H1 (cell line): ENCODE measurements at regions not wholly inside any gene's neighbourhood (a gene's known extent, or its start where the extent isn't known, plus 50 kb on each side); places are given as distances from the start of the nearest gene placed in this dataset.

ENCODE experiments used
- CTCF ChIA-PET: fragments of 300-600 bp; sonication (Branson Sonifier 250); formaldehyde crosslinking; loops from one replicate; lab custom pipeline; 2021; ENCODE audit not compliant: partially characterized antibody; lab: Charles Lee
- POLR2A ChIA-PET: fragments of 300-600 bp; sonication (Branson Sonifier 250); formaldehyde crosslinking; loops from one replicate; lab custom pipeline; 2021; ENCODE audit warnings: inconsistent platforms; ENCODE audit not compliant: partially characterized antibody; lab: Charles Lee
- DNase-seq, 2 experiments: peaks; one replicate each; pipeline versions ENCODE4 v3.0.0 to v3.0.0-alpha.2; 2010 to 2022; ENCODE audit warnings: low spot score in 2 of 2, low read depth in 1 of 2, mixed read lengths in 1 of 2
- FAIRE-seq: peaks from 2 replicates; lab custom pipeline; 2011; peaks lifted over from hg19 to GRCh38; lab: Jason Lieb, UNC
- H2AFZ ChIP-seq: 2 replicates; pipeline ENCODE4 v1.8.1; 2012; ENCODE audit warnings: low read length, inconsistent platforms
- H2AK5ac ChIP-seq: 2 replicates; pipeline ENCODE4 v1.6.1; 2013; ENCODE audit warnings: low read depth, low read length
- H2BK120ac ChIP-seq: replicated peaks from 2 replicates; pipeline ENCODE3; 2013; ENCODE audit warnings: low read depth, low read length, inconsistent platforms
- H2BK12ac ChIP-seq: 2 replicates; pipeline ENCODE4 v1.6.1; 2013; ENCODE audit warnings: low read depth, low read length
- H2BK15ac ChIP-seq: 2 replicates; pipeline ENCODE4 v1.6.1; 2013; ENCODE audit warnings: low read length
- H2BK20ac ChIP-seq: 2 replicates; pipeline ENCODE4 v1.6.1; 2013; ENCODE audit warnings: low read length
- H2BK5ac ChIP-seq: 2 replicates; pipeline ENCODE4 v1.6.1; 2013; ENCODE audit warnings: low read depth, low read length
- H3K14ac ChIP-seq: 2 replicates; pipeline ENCODE4 v1.6.1; 2013; ENCODE audit warnings: inconsistent platforms; ENCODE audit not compliant: insufficient read length
- H3K18ac ChIP-seq: 2 replicates; pipeline ENCODE4 v1.6.1; 2013; ENCODE audit warnings: low read length; ENCODE audit errors: extremely low read depth
- H3K23ac ChIP-seq: 2 replicates; pipeline ENCODE4 v1.6.1; 2013; ENCODE audit warnings: inconsistent platforms; ENCODE audit not compliant: insufficient read length
- H3K23me2 ChIP-seq: 2 replicates; pipeline ENCODE4 v1.6.1; 2013; ENCODE audit warnings: low read depth, low read length
- H3K27ac ChIP-seq: 2 replicates; pipeline ENCODE4 v1.6.1; 2011; ENCODE audit warnings: low read depth, low read length, inconsistent platforms
- H3K27me3 ChIP-seq, 4 experiments: replicated peaks in 1 of 4; 1 replicate in 1 of 4; 2 replicates in 3 of 4; pipeline versions ENCODE4 v1.6.1 to v1.8.1; 2011 to 2013; ENCODE audit warnings: low read length in 3 of 4, mild to moderate bottlenecking in 3 of 4, inconsistent platforms in 2 of 4, mixed read lengths in 2 of 4, moderate library complexity in 1 of 4; ENCODE audit not compliant: control insufficient read depth in 3 of 4, insufficient read depth in 3 of 4; ENCODE audit errors: extremely low read depth in 1 of 4
- H3K36me3 ChIP-seq, 4 experiments: 2 replicates each; pipeline versions ENCODE4 v1.6.1 to v1.8.1; 2011 to 2013; ENCODE audit warnings: mild to moderate bottlenecking in 4 of 4, low read length in 3 of 4, moderate library complexity in 2 of 4, control low read depth in 1 of 4, inconsistent platforms in 1 of 4; ENCODE audit not compliant: insufficient read depth in 4 of 4, control insufficient read depth in 2 of 4
- H3K4ac ChIP-seq: replicated peaks from 2 replicates; pipeline ENCODE3; 2013; ENCODE audit warnings: low read length, low read depth, mixed read lengths, inconsistent platforms; ENCODE audit not compliant: insufficient read length
- H3K4me1 ChIP-seq, 4 experiments: replicated peaks in 1 of 4; 1 replicate in 1 of 4; 2 replicates in 3 of 4; pipeline versions ENCODE4 v1.6.1 to v1.8.1; 2011 to 2013; ENCODE audit warnings: low read length in 3 of 4, inconsistent platforms in 2 of 4, mixed read lengths in 1 of 4; ENCODE audit not compliant: insufficient read depth in 4 of 4, control insufficient read depth in 3 of 4
- H3K4me2 ChIP-seq, 2 experiments: 2 replicates each; pipeline versions ENCODE4 v1.6.1 to v1.8.1; 2011 to 2013; ENCODE audit warnings: low read depth in 2 of 2, low read length in 2 of 2, control low read depth in 1 of 2, inconsistent platforms in 1 of 2, mild to moderate bottlenecking in 1 of 2; ENCODE audit not compliant: insufficient read depth in 1 of 2
- H3K4me3 ChIP-seq, 4 experiments: fragments of 200-600, 300-600 bp in 1 of 4; sonication (generic), shearing (Covaris generic), sonication (Bioruptor Twin) in 1 of 4; 2 replicates each; pipeline versions ENCODE4 v1.5.1 to v1.8.1; 2011 to 2016; ENCODE audit warnings: low read length in 4 of 4, low read depth in 3 of 4, control low read depth in 2 of 4, inconsistent platforms in 2 of 4, mild to moderate bottlenecking in 2 of 4, mixed read lengths in 1 of 4, moderate library complexity in 1 of 4; ENCODE audit not compliant: insufficient read depth in 2 of 4; ENCODE audit errors: extremely low read depth in 1 of 4
- H3K56ac ChIP-seq: replicated peaks from 2 replicates; pipeline ENCODE3; 2013; ENCODE audit warnings: low read depth, mild to moderate bottlenecking, mixed read lengths, low read length, inconsistent platforms; ENCODE audit not compliant: insufficient read length
- H3K79me1 ChIP-seq: 2 replicates; pipeline ENCODE4 v1.6.1; 2013; ENCODE audit warnings: low read depth, low read length, control low read depth
- H3K79me2 ChIP-seq, 2 experiments: 2 replicates each; pipeline versions ENCODE4 v1.6.1 to v1.8.1; 2012 to 2013; ENCODE audit warnings: low read length in 2 of 2, mild to moderate bottlenecking in 2 of 2, inconsistent platforms in 1 of 2; ENCODE audit not compliant: insufficient read depth in 2 of 2, control insufficient read depth in 1 of 2
- H3K9ac ChIP-seq, 4 experiments: replicated peaks in 1 of 4; 1 replicate in 1 of 4; 2 replicates in 3 of 4; pipeline versions ENCODE4 v1.6.1 to v1.8.1; 2011 to 2013; ENCODE audit warnings: low read depth in 3 of 4, low read length in 3 of 4, control low read depth in 2 of 4, mild to moderate bottlenecking in 2 of 4, moderate library complexity in 2 of 4, inconsistent platforms in 1 of 4; ENCODE audit errors: extremely low read depth in 1 of 4
- H3K9me3 ChIP-seq, 2 experiments: 2 replicates each; pipeline versions ENCODE4 v1.6.1 to v1.8.1; 2012 to 2013; ENCODE audit warnings: mild to moderate bottlenecking in 2 of 2, moderate library complexity in 2 of 2, control low read depth in 1 of 2, inconsistent platforms in 1 of 2, low read depth in 1 of 2, low read length in 1 of 2, mixed read lengths in 1 of 2; ENCODE audit not compliant: insufficient read depth in 2 of 2
- H4K20me1 ChIP-seq, 2 experiments: replicated peaks in 1 of 2; 2 replicates each; pipeline versions ENCODE3 to v1.8.1; 2011 to 2013; ENCODE audit warnings: inconsistent platforms in 2 of 2, low read length in 2 of 2, mild to moderate bottlenecking in 1 of 2; ENCODE audit not compliant: insufficient read depth in 2 of 2, control insufficient read depth in 1 of 2
- H4K5ac ChIP-seq: 2 replicates; pipeline ENCODE4 v1.6.1; 2013; ENCODE audit warnings: low read length, low read depth, mixed read lengths, inconsistent platforms; ENCODE audit not compliant: insufficient read length
- H4K8ac ChIP-seq: 2 replicates; pipeline ENCODE4 v1.8.0; 2013; ENCODE audit warnings: mild to moderate bottlenecking, moderate library complexity, low read length, inconsistent platforms; ENCODE audit not compliant: insufficient read depth; ENCODE audit errors: extremely low read depth
- H4K91ac ChIP-seq: replicated peaks from 2 replicates; pipeline ENCODE3; 2013; ENCODE audit warnings: low read length, mixed read lengths, inconsistent platforms; ENCODE audit not compliant: insufficient read length
- ASH2L ChIP-seq: fragments of 200-600, 300-600 bp; sonication (generic); IDR thresholded peaks from one replicate; pipeline ENCODE4 v1.7.1; 2017; ENCODE audit warnings: low read length
- CBX5 ChIP-seq: fragments of 300-800, 300-1000 bp; sonication (generic); IDR thresholded peaks from 2 replicates; pipeline ENCODE4 v1.7.1; 2016; ENCODE audit warnings: antibody characterized with exemption, low read length, low read depth
- CBX8 ChIP-seq: fragments of 300-800, 300-1000 bp; sonication (generic); IDR thresholded peaks from 2 replicates; pipeline ENCODE4 v1.7.1; 2016; ENCODE audit warnings: low read depth, low read length, borderline replicate concordance
- CREB1 ChIP-seq: IDR thresholded peaks from 2 replicates; pipeline ENCODE4 v1.6.1; 2012; ENCODE audit warnings: inconsistent platforms
- EZH2 ChIP-seq: fragments of 200-600 bp; sonication (generic); IDR thresholded peaks from 2 replicates; pipeline ENCODE4 v1.7.1; 2012; ENCODE audit warnings: low read depth, mild to moderate bottlenecking, moderate library complexity, low read length, inconsistent platforms; ENCODE audit not compliant: severe bottlenecking
- KDM1A ChIP-seq: fragments of 200-600, 300-600 bp; sonication (generic); IDR thresholded peaks from 2 replicates; pipeline ENCODE4 v1.7.1; 2016; ENCODE audit warnings: mild to moderate bottlenecking, low read length, borderline replicate concordance
- POU5F1 ChIP-seq: IDR thresholded peaks from 2 replicates; pipeline ENCODE4 v1.6.1; 2011; ENCODE audit warnings: low read depth, mild to moderate bottlenecking, low read length, moderate library complexity
- RBBP5 ChIP-seq: IDR thresholded peaks from 2 replicates; pipeline ENCODE4 v1.7.1; 2012; ENCODE audit warnings: low read depth, mild to moderate bottlenecking, inconsistent platforms, low read length, moderate library complexity, borderline replicate concordance
- RFX5 ChIP-seq: IDR thresholded peaks from 2 replicates; pipeline ENCODE4 v1.6.1; 2011; ENCODE audit warnings: low read depth, low read length, improper control_type of control experiment, borderline replicate concordance
- TAF1 ChIP-seq: IDR thresholded peaks from 2 replicates; pipeline ENCODE4 v1.6.1; 2011; ENCODE audit warnings: mild to moderate bottlenecking, low read depth, low read length
- TAF7 ChIP-seq: optimal IDR thresholded peaks from 2 replicates; pipeline ENCODE3; 2011; ENCODE audit warnings: low read depth, mild to moderate bottlenecking, inconsistent platforms, low read length, moderate library complexity, borderline replicate concordance
- TCF12 ChIP-seq: IDR thresholded peaks from 2 replicates; pipeline ENCODE4 v1.6.1; 2011; ENCODE audit warnings: low read depth, mild to moderate bottlenecking, low read length
- whole genome bisulfite sequencing, 2 experiments: shearing (Covaris generic) in 1 of 2; methylation state at CpG; one replicate each; pipeline versions ENCODE4 v1.1.6 to v1.1.7; 2013 to 2015; ENCODE audit warnings: low lambda C conversion rate in 2 of 2, mixed read lengths in 2 of 2, inconsistent platforms in 1 of 2, low coverage in 1 of 2, missing lambda C conversion rate in 1 of 2; ENCODE audit not compliant: insufficient replicate concordance in 2 of 2, insufficient coverage in 1 of 2, insufficient read length in 1 of 2; ENCODE audit errors: extremely low coverage in 1 of 2, missing lambda C conversion rate in 1 of 2; 5-methylcytosine and 5-hydroxymethylcytosine counted together
- TF ChIP-seq, protein P1 (sequence below): IDR thresholded peaks from 2 replicates; pipeline ENCODE4 v1.6.1; 2012; ENCODE audit warnings: inconsistent platforms

DNA sequence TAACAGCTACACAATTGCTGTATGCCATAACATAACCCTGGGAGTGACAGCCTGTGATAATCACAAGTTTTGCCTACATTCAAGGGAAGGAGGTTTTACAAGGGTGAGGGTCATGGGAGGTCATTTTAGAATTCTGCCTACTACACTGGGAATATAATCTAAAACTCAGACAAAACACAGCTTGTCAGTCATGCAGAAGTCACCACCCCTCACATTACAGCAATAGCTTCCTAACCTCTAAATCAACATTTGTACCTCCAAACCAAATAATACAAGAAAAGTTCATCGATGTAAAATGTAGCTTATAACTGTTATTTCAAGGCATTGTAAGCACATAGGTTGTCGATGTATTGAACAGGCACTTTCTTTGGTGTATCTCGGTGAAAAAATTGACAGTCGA lies 139.0 kb downstream of the FAM114A2 start:
- H3K27ac ChIP-seq = no peak overlapping the region
- no peaks in the 10 kb centered on the region for H3K9me3 ChIP-seq
- H3K4ac ChIP-seq = no peak overlapping the region
- CTCF ChIA-PET = interaction anchor here (0.8 kb wide), 1 partner anchor 65 kb away, joined by 3 read pairs; no protein-coding TSS in a partner anchor
- DNase-seq = no peak
- 66% methylated on average over 4 of the region's 4 CpGs; no CpG with 5 or more reads in 1 of the 2 experiments for WGBS, 2 experiments
- H2AFZ ChIP-seq = peak overlapping the region; percentile 1; the same call in 1 of the 2 replicates
- peaks cover 0 to 3% (median 0%) of the 10 kb centered on the region in 4 experiments; a peak in 1 of 7 replicates for H3K4me1 ChIP-seq
- FAIRE-seq = no peak
- H3K23ac ChIP-seq = no peak overlapping the region
- H3K4me2 ChIP-seq = no peak overlapping the region
- H3K36me3 ChIP-seq = no peaks in the 10 kb centered on the region
- no peak overlapping the region for H4K91ac ChIP-seq
- no peak overlapping the region for H4K8ac ChIP-seq
- H2BK15ac ChIP-seq = no peak overlapping the region
- H3K79me1 ChIP-seq = no peaks in the 10 kb centered on the region
- H3K56ac ChIP-seq = no peak overlapping the region
- TF ChIP-seq EZH2 = no peak
- no peak for TF ChIP-seq RFX5
- TF ChIP-seq CBX8 = no peak
- no peak for TF ChIP-seq CREB1
- TF ChIP-seq RBBP5 = no peak
- TF ChIP-seq TCF12 = no peak
- no peak for TF ChIP-seq ASH2L
- TF ChIP-seq, protein P1, sequence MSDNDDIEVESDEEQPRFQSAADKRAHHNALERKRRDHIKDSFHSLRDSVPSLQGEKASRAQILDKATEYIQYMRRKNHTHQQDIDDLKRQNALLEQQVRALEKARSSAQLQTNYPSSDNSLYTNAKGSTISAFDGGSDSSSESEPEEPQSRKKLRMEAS = no peak
- TF ChIP-seq TAF1 = no peak
- TF ChIP-seq TAF7 = no peak
- no peak for TF ChIP-seq POU5F1
- no peak for TF ChIP-seq KDM1A
- no peak for TF ChIP-seq CBX5
- TF ChIP-seq, all 59 proteins: peak for 0
- H2BK12ac ChIP-seq = no peak overlapping the region
- H4K20me1 ChIP-seq = no peaks in the 10 kb centered on the region
- H3K79me2 ChIP-seq = no peaks in the 10 kb centered on the region
- no peak overlapping the region for H2AK5ac ChIP-seq
- H3K23me2 ChIP-seq = no peaks in the 10 kb centered on the region
- no peak overlapping the region for H3K4me3 ChIP-seq
- H3K9ac ChIP-seq = no peak overlapping the region
- H2BK5ac ChIP-seq = no peak overlapping the region
- POLR2A ChIA-PET = interaction anchor here (1.8 kb wide), 1 partner anchor 9 kb away, joined by 4 read pairs; no protein-coding TSS in a partner anchor
- no peak overlapping the region for H4K5ac ChIP-seq
- H2BK120ac ChIP-seq = no peak overlapping the region
- no peak overlapping the region for H3K14ac ChIP-seq
- H2BK20ac ChIP-seq = no peak overlapping the region
- no peak overlapping the region for H3K18ac ChIP-seq
- no peaks in the 10 kb centered on the region for H3K27me3 ChIP-seq
